DMS79 (cell line): ENCODE measurements at regions not wholly inside any gene's neighbourhood (a gene's known extent, or its start where the extent isn't known, plus 50 kb on each side); places are given as distances from the start of the nearest gene placed in this dataset.

Experiments used
- DNase-seq: peaks from one replicate; lab custom pipeline; 2025; lab: John Stamatoyannopoulos, UW

DNA sequence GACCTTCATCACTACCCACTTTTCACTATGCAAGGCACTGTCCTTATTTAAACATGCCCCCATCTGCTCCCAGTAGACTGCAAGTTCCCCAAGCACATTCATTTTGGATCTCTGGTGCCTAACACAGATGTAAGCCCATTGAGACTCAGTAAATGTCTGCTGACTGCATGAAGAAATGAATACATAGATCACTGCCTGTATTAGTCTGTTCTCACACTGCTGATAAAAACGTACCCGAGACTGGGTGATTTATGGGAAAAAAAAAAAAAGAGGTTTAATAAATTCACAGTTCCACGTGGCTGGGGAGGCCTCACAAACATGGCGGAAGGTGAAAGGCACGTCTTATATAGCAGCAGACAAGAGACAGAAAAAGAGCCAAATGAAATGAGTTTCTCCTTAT, 204.9 kb downstream of the ATG4C start:
- no peak for DNase-seq

DNA sequence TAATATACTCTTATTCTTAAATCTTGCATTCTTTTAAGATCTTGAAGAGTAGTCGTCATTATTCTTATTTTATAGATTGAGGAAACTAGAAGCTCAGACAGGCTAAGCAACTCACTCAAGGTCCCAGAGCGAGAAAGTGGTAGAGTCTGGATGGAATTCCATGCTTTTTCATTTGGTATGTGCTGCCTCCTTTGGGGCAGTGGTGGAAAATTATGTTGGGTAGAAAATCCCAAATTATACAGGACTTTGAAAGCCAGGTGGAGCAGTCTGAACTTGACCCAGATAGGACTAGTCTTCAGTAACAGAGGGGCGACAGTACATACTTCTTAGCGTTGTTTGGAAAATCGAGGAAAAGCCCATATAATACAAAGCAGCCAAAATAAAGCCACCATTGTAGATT, 205.6 kb downstream of the ATG4C start:
- no peak for DNase-seq

DNA sequence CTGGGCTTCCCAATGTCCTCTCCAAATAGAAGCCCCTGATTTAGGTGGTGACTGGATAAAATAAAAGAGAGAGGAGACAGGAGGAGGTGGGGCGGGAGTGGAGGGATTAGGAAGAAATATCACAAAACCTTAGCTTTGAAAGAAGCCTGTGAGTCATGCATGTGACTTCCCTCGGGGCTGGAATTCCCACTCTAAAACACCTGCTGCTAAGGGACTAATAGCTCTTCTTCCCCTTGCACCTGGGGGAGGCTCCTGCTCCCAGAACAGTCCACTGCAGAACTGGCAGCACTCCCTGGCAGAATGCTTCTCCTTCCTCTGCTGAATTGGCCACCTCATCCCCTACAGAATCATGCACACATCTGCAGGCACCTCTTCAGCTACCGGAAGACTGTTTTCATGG, 207.2 kb downstream of the ATG4C start:
- no peak for DNase-seq

DNA sequence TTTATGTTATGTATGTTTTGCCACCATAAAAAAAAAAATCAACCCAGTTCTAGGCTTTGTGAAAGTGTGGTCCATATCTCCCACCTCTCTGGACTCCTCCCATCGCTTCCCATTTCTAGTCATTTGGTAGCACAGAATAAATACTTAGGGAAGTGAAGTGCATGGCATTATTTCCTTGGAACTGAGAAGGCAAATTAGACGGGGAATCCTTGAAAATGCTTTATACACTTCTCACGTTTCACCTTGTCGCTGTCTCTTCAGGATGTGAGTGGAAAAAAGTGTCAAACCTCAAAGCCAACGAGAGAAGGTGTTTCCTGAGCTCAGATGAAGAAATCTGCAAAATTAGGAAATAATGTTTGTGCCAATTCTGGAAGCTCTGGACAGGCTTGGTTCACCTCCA, 209.9 kb downstream of the ATG4C start:
- DNase-seq, result no peak

DNA sequence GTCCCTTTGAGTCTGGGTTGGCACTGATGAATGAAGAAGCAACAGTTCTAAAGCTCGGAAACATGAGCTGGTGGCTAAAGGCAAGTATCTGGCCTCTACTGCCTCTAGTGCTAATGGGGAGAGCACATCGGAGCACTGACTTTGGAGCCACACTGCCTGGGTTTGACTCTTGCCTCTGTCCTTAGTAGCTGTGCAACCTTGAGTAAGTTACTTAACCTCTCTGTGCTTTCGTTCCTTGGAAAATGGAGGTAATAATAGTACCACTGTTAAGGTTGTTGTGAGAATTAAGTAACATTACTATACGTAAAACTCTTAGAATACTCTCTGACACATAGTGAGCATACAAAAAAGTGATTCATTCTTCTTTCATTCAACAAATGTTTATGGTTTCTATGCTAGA, 211.2 kb downstream of the ATG4C start:
- DNase-seq, result no peak

DNA sequence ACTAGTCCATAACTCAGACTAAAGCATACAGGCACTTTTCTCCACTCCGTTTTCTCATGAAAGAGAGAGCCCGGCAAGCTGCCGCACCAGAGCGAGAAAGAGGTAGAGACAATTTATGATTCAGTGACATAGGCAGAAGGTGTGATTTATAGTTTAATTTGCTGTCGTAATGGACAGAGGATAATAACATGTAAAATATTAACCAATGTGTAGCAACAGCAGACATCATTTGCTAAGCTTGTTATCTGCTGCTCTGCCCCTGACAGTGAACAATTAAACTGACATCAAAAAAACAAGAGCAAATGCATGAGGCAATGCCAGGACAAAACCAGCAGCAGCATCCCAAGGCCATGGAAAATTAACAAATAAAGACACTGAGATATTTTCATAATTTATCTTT, 214.0 kb downstream of the ATG4C start:
- DNase-seq, result no peak

DNA sequence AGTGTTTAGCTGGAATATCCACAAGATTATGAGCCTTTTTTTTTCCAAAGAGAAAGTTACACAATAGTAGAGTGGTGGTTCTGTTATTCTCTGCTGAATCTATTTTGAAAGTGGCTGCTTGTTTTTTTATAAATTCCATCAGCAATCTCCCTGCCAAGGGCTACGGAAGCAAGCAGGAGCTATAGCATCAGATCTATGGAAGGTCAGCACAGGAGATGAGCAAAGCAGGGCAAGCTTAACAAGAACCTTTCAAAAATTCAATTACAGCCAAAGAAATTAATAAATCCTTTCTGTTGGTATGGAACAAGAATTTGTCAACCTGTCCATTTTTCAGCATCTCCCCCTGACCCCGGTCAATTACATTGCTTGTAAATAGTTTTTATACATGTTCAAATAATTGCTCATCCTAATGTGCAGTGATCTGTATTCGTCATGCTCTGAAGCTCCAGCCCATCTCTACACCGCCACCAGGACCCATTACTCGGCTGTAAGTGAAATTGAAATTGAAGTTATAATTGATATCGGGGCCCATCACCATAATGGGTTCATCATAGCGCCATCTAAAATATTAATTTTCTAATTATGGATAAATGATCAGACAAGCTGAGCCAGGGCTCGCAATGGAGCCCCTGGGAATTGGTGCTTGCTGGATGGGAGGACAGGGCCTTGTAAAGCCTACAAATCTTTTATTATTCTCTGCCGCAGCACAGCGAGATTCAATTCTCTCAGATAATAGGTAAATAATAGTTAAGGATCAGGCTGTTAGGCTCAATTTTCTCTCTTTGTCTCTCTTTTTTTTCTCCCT, 215.1 kb downstream of the ATG4C start:
- no peak for DNase-seq

DNA sequence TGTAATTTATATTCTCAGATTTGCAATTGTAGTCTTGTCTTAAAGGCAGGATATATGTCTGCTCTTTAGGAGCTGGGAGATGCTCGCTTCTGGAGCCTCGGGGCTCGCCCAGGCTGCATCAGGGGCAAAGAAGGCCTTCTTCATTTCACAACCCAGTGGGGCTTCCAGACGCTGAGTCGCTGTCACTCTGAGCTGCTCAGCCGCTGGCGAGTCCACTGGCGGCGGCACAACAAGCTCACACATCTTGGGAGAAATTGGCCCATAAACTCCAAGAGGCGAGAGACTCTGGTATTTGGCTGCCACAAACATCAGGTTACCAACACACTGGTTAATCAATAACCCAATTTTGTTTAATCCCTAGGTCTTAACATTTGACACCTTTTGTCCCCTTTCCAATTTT, 216.6 kb downstream of the ATG4C start:
- DNase-seq, result no peak

DNA sequence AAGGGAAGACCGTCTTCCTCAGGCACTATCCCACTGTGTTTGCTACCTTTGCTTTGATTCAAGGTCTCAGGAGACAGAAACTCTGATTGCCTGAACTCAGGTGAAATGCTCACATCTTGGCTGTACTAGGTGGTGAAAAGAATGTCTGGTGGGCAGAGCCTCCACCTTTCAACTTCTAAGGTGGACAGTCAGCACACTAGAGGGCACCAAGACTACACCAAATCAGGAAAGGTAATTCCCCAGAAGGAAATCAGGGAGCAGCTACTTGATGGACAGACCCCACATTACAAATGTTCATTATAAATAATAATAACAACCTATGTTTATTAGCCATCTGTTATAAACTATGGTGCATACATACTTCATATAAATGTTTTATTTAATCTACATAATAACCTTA, 220.9 kb downstream of the ATG4C start:
- no peak for DNase-seq

DNA sequence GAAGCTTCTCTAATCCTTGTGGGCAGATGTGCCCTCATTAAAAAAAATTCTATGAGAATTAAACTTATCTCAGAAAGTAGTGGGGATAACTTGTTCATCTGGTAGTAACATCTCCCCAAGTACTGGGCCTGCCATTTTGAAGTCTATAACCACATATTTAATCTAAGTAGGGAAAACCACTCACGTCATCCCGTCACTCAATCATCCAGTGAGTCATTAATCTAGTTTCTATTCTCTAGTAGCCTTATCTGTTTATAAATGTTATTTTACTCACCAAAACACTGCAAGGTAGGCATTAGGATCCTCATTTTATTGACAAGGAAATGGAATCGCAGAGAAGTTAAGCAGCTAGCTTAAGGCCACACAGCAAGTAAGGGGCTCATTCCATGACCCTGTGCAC, 221.9 kb downstream of the ATG4C start:
- DNase-seq, result no peak

DNA sequence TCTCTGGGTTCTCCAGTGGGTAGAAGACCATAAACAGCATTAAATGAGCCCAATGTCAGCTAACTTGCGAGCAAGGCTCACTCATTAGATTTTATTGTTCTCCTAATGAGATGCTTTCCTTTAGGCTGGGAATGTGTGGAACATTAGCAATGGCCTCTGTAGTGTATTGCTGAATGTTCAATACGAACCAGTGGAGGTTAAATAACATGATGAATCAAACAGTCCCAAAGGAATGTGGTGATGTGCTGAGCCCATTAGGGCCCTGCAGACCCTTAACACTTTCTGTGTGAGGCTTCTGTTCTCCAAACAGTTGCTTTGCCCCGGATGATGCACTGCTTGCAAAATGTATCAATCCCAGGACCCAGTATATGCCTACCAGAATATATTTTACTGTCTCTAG, 225.5 kb downstream of the ATG4C start:
- DNase-seq, result no peak

DNA sequence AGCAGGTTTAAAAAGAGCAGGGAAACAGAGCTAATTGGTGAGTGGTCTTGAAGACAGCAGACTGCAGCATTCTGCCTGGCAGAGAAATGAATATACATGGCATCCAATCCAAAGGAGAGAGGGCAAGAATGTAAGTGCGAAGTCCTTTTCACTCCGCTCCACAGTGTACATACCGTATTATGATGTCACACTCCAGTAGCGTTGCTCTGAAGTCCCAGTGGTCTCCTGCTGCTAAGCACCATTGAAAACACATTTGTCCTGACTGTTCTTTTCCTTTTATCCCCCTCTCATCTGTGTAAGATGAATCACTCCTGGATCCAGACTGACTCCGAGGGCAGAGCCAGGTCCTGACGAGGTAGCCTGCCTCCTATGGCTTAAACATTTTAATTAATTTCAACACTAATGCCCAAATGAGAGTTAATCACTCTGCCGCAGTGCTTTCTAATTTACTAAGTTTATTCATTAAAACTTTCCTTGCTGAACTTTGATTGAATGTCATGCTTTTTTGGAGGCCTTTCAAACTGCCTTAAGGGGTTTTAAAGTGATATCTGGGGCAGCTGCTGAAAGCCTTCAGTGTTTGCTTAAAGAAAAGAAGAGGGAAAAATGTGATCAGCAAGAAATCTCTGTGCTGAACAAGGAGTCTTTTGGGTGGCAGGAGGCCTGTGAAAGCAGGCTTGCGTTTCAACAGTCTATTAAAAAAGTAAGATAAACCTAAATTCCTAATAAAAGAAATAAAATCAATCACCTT, 227.2 kb downstream of the ATG4C start:
- DNase-seq, result no peak

DNA sequence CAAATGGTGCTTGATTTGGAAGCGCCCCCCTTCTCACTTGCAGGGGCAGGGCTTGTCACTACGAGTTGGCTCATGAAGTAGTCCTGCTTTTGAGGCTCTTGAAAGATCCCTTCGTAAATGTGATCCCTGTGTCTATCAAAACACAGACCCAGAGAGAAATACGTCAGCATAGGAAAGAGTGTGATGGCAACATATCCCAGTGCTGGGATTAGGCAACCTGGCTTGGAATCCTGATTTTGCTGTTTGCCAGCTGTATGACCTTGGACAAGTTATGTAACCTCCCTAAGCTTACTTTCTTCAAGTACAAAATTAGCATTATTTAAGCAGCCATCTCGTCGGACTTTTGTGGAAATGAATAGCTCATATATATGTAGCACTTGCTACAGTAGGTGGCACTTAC, 228.4 kb downstream of the ATG4C start:
- no peak for DNase-seq

DNA sequence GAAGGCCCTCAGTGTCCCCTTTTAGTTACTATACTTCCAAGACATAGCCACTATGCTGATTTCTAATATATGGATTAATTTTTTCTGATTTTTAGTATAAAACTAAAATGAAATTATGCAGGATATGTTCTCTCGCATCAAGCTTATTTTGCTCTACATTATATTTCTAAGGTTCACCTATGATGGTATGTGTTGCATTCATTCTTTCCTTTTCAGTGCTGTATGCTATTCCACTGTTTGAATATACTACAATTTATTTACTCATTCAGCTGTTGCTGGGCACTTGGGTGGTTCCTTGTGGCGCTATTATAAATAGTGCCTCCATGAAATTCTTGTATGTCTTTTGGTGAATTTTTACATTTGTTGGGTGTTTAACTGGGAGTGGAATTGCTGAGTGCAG, 230.3 kb downstream of the ATG4C start:
- no peak for DNase-seq

DNA sequence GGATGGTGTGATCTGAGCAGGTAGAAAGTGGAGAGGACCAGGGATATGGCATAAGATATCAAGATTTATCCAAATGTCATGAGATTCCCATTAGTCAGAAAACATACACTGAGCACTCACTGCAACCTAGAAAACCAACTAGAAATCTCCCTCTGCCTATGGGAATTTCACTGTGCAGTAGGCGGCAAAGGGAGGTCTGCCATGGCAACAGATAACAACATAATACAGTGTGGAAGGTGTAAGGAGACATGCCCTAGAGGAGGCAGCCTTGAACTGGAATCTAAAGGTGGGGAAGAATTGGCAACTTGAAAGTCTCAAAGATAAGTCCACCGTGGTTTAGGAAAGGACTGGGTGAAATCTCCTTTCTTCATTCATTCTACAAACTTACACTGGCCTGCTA, 238.4 kb downstream of the ATG4C start:
- DNase-seq, result no peak

DNA sequence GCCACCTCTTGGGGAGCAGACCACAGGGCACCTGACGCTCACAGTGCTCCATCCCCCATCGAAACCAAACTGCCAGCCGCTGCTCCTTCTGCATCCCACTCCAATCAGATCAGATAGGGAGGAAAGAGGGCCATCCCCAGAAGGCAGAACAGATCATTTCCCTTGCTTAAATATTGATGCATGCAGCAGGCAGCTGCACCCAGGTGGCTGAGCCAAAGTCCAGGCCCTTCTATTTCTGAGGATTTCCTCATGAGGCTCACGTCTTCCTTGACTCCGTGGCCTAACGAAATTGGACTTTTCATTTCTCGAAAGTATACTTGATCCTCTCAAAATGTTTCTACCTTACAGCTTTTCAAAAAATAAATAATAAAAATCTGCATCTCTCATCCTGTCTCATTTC, 239.2 kb downstream of the ATG4C start:
- DNase-seq, result no peak

DNA sequence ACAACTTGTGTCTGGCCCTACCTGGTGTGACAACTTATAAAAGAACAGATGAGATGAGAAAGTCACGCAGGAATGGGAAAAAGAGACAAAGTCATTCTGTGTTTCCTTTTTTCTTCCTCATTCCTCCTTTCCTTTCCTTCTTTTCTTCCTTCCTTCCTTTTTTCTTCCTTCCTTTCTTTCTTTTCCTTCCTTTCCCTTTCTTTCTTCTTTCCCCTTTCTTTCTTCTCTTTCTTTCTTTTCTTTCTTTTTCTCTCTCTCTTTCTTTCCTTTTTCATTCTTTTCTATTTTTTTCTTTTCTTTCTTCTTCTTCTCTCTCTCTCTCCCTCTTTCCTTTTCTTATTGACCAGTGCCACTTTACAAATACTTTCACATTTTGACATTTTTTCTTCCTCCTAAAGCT, 239.7 kb downstream of the ATG4C start:
- DNase-seq, result no peak

DNA sequence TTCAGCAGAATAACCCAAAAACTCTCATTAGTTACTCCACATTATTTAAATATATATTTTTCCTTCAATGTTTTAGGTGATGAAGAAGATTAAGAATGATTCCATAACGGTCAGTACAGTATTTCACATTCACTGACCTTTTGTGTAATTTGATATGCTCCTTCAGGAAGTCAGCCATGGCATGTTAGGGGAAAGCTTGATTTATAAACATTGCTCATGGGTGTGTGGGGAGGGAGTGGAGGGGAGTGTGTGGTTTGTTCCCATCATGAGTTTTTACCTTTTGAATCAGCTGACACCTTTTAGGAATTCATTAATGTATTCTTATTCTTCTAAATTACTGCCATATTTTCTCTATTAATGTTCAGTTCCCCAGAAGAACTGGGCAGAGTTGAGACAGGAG, 240.2 kb downstream of the ATG4C start:
- DNase-seq, result no peak

DNA sequence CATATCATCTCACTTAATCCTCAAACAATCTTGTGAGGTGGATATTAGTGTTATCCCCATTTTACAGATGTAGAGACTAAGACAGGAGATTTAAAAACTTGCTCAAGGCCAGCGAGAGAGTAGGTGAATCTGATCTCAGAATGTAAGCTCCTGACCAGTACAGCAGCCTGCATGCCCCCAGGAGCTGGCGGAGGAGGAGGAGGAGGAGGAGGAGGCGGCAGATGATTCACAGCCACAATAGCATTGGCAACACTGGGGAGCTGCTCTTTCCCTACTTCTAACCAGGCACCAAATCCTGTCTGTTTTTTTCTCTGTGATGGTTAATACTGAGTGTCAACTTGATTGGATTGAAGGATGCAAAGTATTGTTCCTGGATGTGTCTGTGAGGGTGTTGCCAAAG, 243.2 kb downstream of the ATG4C start:
- no peak for DNase-seq

DNA sequence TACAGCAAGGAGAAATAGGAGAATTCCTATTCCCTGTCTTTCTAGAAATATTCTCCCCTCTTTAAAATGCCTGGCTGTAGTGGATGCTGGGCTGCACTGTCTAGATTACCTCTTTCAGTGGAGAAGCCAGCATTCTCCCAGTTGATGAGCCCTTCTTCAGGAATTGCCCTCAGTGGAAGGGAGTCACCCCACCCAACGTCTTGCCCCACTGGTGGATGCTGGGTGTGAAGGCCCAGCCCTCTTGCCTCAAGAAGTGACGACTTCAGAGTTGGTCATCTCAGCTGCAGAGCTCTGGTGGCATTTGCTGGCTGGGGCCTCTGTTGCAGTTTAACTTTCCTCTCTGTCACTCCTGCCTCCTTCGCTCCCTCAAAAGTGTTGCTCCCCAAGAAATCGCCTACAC, 248.2 kb downstream of the ATG4C start:
- no peak for DNase-seq

DNA sequence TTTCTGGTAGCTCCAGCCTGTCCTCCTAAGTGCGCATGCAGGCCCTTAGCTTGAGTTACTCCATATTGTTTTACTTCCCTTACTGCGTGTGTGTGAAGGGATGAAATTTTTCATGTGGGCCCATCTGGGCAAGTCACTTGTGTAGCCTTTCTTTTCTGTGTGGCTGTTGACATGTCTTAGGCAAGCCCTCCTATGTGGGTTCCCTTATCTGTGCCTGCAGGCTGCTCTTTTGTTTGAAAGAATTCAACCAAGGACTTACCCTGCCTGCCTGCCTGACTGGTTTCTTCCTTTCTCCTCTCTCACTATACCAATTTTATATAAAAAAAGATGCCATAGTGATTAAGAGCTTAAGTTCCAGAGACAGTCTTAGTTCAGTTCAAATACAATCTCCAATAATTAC, 249.3 kb downstream of the ATG4C start:
- DNase-seq, result no peak

DNA sequence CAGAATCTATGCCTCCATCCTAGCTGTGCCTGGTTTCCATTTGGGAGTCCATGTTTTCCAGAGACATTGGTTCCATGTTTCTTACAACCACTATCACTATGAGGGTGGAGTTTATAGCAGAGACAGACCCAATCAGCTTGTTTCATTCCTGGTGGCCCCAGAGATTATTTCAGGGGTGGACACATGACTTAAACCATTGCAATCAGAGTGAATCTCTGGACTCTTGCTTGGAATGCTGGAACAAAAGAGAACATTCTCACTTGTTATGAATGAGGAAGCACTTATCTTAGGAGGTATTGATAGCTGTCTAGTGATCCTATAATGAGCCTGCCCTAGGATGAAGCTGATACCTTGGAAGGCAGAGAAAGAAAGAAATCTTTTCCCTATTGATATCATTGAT, 250.3 kb downstream of the ATG4C start:
- DNase-seq, result no peak

DNA sequence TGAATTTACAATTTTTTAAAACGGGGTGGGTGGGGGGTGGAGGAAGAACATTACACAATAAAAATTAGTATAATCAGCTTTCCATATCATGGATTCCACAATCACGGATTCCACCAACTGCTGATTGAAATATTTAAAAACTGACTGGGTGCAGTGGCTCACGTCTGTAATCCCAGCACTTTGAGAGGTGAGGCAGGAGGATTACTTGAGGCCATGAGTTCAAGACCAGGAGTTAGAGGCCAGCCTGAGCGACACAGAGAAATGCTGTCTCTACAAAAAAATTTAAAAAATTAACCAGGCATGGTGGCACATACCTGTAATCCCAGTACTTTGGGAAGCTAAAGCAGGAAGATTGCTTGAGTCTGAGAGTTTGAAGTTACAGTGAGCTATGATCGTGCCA, 254.7 kb downstream of the ATG4C start:
- DNase-seq, result no peak

DNA sequence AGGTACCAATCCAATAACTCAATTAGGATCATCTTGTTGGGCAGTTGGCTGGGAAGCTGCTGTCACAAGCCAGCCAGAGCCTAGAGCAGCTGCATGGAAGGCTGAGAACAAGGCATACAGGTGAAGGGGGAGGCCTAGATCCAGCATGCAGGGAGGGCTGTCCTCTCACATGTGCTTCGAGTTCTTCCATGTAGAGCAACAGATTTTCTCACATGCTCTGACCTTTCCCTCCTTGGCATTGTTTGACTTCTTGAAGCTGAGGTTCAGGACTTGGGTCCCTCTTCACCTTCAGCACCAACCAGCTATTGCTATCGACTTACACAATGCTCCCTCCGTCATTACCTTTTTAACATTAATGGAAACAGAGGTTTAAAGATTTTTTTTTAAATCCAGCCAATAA, 257.7 kb downstream of the ATG4C start:
- no peak for DNase-seq
